Transverse colon (tissue), 4 donors: ENCODE measurements at regions not wholly inside any gene's neighbourhood (a gene's known extent, or its start where the extent isn't known, plus 50 kb on each side); places are given as distances from the start of the nearest gene placed in this dataset.

Experiments used
- CTCF ChIP-seq, 5 experiments: fragments of 200-600 bp in 3 of 5; fragments of 450-650 bp in 2 of 5; sonication (generic) in 3 of 5; IDR thresholded peaks; 1 replicate in 2 of 5; 2 replicates in 3 of 5; pipeline ENCODE4 v1.5.1; 2016 to 2017; ENCODE audit warnings: antibody characterized with exemption in 5 of 5, inconsistent platforms in 3 of 5, mild to moderate bottlenecking in 2 of 5, moderate library complexity in 1 of 5
- POLR2A ChIP-seq: fragments of 450-650 bp; IDR thresholded peaks from one replicate; pipeline ENCODE4 v1.6.1; 2016; ENCODE audit warnings: antibody characterized with exemption, mild to moderate bottlenecking, moderate library complexity
- POLR2AphosphoS5 ChIP-seq, 3 donors: sonication (generic); formaldehyde crosslinking; IDR thresholded peaks; one replicate each; pipeline ENCODE4 v1.6.1; 2016; ENCODE audit warnings: antibody characterized with exemption in 3 of 3

GRCh38 chrX:122833230-122833629, 350.8 kb upstream of the GRIA3 start:
- no peak for TF ChIP-seq POLR2A
- TF ChIP-seq CTCF (IDR thresholded peaks at IDR 0.05), result no peak
- no peak for TF ChIP-seq POLR2AphosphoS5 (IDR thresholded peaks at IDR 0.05)
